HG03378 (cell line): ENCODE measurements at regions not wholly inside any gene's neighbourhood (a gene's known extent, or its start where the extent isn't known, plus 50 kb on each side); places are given as distances from the start of the nearest gene placed in this dataset.

Experiments used
- ATAC-seq: cut with Tn5 transposase; IDR thresholded peaks from one replicate; pipeline ENCODE4 v1.9.1; 2021; ENCODE audit warnings: mild to moderate bottlenecking, moderate library complexity; ENCODE audit not compliant: unreplicated experiment

GRCh38 chr13:59459972-59460371 is 703.8 kb downstream of the DIAPH3 start:
- no peak for ATAC-seq

GRCh38 chr13:59461411-59461810 is 702.3 kb downstream of the DIAPH3 start:
- no peak for ATAC-seq

- no peak for ATAC-seq
These were observed 700.7 kb downstream of the DIAPH3 start for GRCh38 chr13:59463023-59463422.

GRCh38 chr13:59464926-59465325 is 698.8 kb downstream of the DIAPH3 start:
- ATAC-seq, result no peak

DNA sequence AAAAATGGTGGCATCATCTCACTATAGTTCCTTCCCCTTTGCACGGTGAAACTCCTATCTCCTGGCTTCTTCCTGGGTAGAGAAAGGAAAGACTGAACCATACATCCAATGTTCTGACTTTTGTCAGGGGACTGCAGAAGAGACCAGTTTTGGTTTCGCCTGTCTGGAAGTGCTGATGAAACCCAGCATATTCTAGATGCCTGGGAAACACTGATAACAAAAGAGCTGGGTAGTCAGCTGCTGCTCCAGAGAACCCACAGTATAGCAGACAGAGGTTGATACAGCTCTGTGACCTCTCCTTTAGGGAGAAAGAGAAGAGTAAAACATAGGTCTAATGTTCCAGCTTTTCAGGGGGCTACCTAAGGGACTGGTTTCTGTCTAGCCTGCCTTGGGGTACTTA is 695.3 kb downstream of the DIAPH3 start:
- no peak for ATAC-seq

DNA sequence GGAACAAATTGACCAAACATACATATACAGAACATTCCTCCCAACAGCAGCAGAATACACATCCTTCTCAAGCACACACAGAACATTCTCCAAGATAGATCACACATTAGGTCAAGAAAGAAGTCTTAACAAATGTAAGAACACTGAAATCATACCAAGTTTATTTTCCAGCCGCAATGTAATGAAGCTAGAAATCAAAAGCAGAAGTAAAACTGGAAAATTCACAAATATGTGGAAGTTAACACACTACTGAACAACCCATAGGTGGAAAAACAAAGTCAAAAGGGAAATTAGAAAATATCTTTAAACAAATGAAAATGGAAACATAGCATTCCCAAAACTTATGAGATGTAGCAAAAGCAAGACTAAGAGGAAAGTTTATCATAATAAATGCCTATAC is 692.6 kb downstream of the DIAPH3 start:
- no peak for ATAC-seq

DNA sequence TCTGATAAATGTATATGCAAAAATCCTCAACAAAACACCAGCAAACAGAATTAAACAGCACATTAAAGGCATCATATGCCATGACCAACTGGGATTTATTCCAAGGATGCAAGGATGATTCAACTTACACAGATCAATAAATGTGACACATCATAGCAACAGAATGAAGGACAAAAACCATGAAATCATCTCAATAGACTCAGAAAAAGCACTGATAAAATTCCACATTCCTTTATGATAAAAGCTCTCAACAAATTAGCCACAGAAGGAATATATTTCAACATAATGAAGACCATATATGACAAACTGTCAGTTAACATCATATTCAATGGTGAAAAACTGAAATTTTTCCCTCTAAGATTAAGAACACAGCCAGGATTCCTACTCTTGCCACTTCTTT is 691.6 kb downstream of the DIAPH3 start:
- ATAC-seq, result no peak

DNA sequence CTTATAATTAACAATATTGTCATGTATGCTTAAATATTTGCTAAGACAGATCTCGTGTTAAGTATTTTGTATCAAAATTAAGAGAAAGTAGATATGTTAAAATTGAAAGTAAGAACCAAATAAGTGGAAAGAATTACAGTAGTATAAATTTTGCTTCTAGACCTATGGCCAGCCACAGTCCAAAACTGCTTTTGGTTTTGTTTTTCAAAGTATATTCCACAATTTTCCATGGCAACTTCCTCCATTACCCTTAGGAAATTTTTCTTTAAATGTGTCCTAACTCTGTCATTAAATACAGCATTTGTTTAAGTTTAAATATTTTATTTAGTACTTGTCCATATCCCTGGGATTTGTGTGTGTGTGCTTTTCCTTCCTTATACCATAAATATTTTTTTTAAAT is 689.0 kb downstream of the DIAPH3 start:
- no peak for ATAC-seq

GRCh38 chr13:59475911-59476310 is 687.8 kb downstream of the DIAPH3 start:
- ATAC-seq, result no peak

GRCh38 chr13:59476366-59476765 is 687.4 kb downstream of the DIAPH3 start:
- no peak for ATAC-seq

DNA sequence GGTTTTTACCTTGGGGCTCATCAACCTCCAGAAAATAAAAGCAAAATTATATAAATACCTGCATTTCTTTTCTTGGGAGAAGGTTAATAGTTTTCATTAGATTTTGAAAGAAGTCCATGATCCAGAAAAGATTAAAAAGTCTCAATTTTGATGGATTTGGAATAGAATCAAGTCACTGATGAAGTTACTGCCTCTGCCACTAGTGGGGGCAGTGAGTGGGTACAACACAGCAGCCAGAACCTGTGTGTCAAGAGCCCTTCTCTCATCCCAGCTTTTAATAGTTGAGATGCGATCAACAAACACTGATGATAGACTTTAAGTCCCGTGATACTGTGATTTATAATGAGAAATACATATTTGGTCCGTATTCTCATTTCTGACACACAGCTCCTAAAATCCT is 686.7 kb downstream of the DIAPH3 start:
- ATAC-seq, result no peak

GRCh38 chr13:59478908-59479307 is 684.8 kb downstream of the DIAPH3 start:
- ATAC-seq, result no peak

- ATAC-seq, result no peak
These were observed 684.1 kb downstream of the DIAPH3 start for GRCh38 chr13:59479629-59480028.

DNA sequence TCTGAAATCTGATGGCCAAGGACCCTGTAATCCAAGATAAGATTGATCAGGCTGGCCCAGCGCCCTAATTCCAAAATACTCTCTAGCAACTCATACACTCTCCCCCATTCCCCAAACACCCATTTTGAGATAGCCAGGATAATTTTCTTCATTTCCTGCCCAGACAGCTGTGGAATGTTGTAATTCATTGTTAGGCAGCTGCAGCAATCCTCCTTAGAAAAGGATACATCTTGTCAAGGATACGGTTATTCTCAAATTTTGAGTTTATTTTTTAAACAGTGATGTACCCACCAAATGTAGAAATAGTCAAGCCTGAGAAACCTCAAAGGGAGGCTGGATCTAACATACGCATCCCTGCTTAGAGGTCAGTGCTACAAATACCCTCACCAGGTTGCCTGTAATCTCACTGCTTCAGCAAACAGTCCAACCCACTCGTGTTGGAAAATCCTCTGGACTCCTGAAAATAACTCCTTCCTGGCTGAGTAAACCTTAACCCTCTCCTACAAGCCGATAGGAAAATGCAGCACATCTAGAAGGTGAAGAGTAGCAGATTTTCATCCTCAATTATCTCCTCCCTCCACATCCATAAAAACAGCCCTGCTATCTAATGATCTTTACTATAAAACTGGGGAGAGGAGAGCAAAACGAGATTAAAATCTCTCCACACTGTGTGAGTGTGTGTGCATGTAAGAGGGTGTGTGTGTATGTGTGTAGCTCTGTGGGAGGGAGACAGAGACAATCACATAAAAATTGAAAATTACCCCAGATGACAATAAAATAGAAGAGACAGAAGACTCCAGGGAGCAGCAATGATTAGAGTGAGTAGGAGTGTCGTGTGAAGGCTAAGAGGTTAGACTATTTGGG is 683.1 kb downstream of the DIAPH3 start:
- ATAC-seq, result no peak

GRCh38 chr13:59483501-59484145 is 680.1 kb downstream of the DIAPH3 start:
- no peak for ATAC-seq

DNA sequence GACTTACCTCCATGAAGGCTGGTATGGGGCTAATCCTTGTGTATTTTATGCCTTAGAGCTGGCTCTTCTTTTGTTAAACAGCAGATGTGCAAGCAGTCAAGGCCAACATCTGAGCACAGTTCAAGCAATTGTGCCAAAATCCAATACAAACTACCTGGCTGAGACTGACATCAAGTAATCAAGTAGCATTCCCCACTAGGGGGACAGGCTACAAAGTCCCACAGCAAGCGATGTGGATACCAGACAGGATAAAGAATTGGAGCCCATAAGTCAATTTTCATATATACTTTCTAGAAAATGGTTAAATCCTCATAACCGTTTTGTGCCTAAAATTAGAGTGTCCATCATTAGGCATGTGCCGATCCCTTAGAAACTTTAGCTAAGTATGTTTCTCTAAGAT is 675.8 kb downstream of the DIAPH3 start:
- no peak for ATAC-seq

GRCh38 chr13:59488436-59488835 is 675.3 kb downstream of the DIAPH3 start:
- no peak for ATAC-seq

GRCh38 chr13:59490651-59491050 is 673.1 kb downstream of the DIAPH3 start:
- no peak for ATAC-seq

- no peak for ATAC-seq
These were observed 671.6 kb downstream of the DIAPH3 start for GRCh38 chr13:59492030-59492636.

DNA sequence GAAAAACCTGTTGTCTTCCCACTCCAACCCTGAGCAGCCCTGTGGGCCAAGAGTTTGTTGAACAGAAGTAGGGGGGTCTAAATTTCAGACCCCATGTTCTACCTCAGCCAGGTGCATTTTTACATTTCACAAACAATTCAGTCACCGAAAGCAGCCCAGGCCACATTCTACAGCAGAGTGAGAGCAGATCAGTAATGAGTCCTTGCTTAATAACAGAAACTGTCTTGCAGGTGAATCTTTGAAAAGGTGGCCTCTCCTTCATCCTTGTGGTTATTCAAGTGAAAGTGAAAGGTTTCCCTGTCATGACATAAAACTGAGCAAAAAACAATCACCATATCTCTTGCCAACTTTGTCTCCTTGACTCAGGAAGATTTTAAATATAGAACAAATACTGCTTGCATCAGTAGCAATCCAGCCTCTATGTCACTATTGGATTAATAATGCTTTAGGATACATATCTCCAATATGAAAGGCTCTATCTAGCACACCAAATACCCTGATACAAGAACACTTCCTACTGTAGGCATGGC is 670.2 kb downstream of the DIAPH3 start:
- ATAC-seq, result no peak

- ATAC-seq, result no peak
These were observed 669.6 kb downstream of the DIAPH3 start for GRCh38 chr13:59494151-59494550.

GRCh38 chr13:59494560-59494970 is 669.2 kb downstream of the DIAPH3 start:
- no peak for ATAC-seq
